K562 (cell line): ENCODE measurements at regions not wholly inside any gene's neighbourhood (a gene's known extent, or its start where the extent isn't known, plus 50 kb on each side); places are given as distances from the start of the nearest gene placed in this dataset.

ENCODE experiments used
- ATF3 ChIP-seq, 2 experiments: fragments of 450-650 bp in 1 of 2; sonication (generic) in 1 of 2; formaldehyde crosslinking in 1 of 2; IDR thresholded peaks in 1 of 2; conservative IDR thresholded peaks in 1 of 2; 2 replicates each; pipeline versions ENCODE4 v1.6.1 to v1.8.1; 2016 to 2023; ENCODE audit warnings: mild to moderate bottlenecking in 2 of 2, moderate library complexity in 2 of 2, inconsistent platforms in 1 of 2, missing genetic modification reagents in 1 of 2
- BACH1 ChIP-seq: fragments of 200-800 bp; sonication (Bioruptor generic); IDR thresholded peaks from 2 replicates; pipeline ENCODE4 v1.6.1; 2016; ENCODE audit warnings: missing genetic modification characterization, missing compliant biosample characterization
- CTBP1 ChIP-seq: fragments of 450-650 bp; IDR thresholded peaks from 2 replicates; pipeline ENCODE4 v1.6.1; 2016; ENCODE audit warnings: borderline replicate concordance
- CTCF ChIP-seq, 3 experiments: IDR thresholded peaks in 2 of 3; conservative IDR thresholded peaks in 1 of 3; 2 replicates each; pipeline ENCODE4 v1.5.1; 2011 to 2012; ENCODE audit warnings: low read length in 3 of 3, mild to moderate bottlenecking in 3 of 3, control low read depth in 2 of 3, improper control_type of control experiment in 1 of 3, inconsistent platforms in 1 of 3, low read depth in 1 of 3, mixed read lengths in 1 of 3, moderate library complexity in 1 of 3; ENCODE audit not compliant: insufficient read depth in 2 of 3
- EP300 ChIP-seq: IDR thresholded peaks from 2 replicates; pipeline ENCODE4 v1.6.1; 2012; ENCODE audit warnings: low read length, improper control_type of control experiment
- HDAC6 ChIP-seq: IDR thresholded peaks from 2 replicates; pipeline ENCODE4 v1.6.1; 2012; ENCODE audit warnings: low read depth, mild to moderate bottlenecking, control low read depth, inconsistent platforms, low read length, moderate library complexity
- NCOA2 ChIP-seq, 2 experiments: fragments of 450-650 bp; IDR thresholded peaks; 2 replicates each; pipeline ENCODE4 v1.6.1; 2018; ENCODE audit warnings: mild to moderate bottlenecking in 2 of 2, moderate library complexity in 1 of 2; ENCODE audit not compliant: partially characterized antibody in 2 of 2
- POLR2AphosphoS5 ChIP-seq: IDR thresholded peaks from 2 replicates; pipeline ENCODE4 v1.6.1; 2011; ENCODE audit warnings: mild to moderate bottlenecking, low read depth, low read length, moderate library complexity; ENCODE audit not compliant: control insufficient read depth, insufficient read depth
- RB1 ChIP-seq: fragments of 450-650 bp; IDR thresholded peaks from 2 replicates; pipeline ENCODE4 v1.6.1; 2017; ENCODE audit warnings: low read depth, mild to moderate bottlenecking
- SMC3 ChIP-seq: conservative IDR thresholded peaks from 2 replicates; pipeline ENCODE4 v1.6.1; 2011; ENCODE audit warnings: low read depth, low read length, improper control_type of control experiment; ENCODE audit not compliant: insufficient read depth
- TCFL5 ChIP-seq: fragments of 250-450 bp; sonication (Bioruptor Pico); conservative IDR thresholded peaks from 2 replicates; pipeline ENCODE4 v1.6.1; 2021; ENCODE audit warnings: mild to moderate bottlenecking, moderate library complexity, matching md5 sums
- ZBTB40 ChIP-seq, 2 experiments: fragments of 450-650 bp in 1 of 2; sonication (generic) in 1 of 2; formaldehyde crosslinking in 1 of 2; IDR thresholded peaks; 2 replicates each; pipeline versions ENCODE4 v1.7.1 to v1.9.0; 2016 to 2022; ENCODE audit warnings: inconsistent platforms in 1 of 2, mild to moderate bottlenecking in 1 of 2, missing genetic modification reagents in 1 of 2
- ZNF12 ChIP-seq: sonication (generic); formaldehyde crosslinking; IDR thresholded peaks from 2 replicates; pipeline ENCODE4 v1.4.0; 2020; ENCODE audit warnings: mild to moderate bottlenecking, missing genetic modification reagents
- ZNF282 ChIP-seq: sonication (generic); formaldehyde crosslinking; IDR thresholded peaks from 2 replicates; pipeline ENCODE4 v1.8.1; 2023; ENCODE audit warnings: missing genetic modification reagents

- TF ChIP-seq CTCF (IDR thresholded peaks at IDR 0.05 in 2 of 3, conservative IDR thresholded peaks at IDR 0.05 in 1 of 3; ENCODE audit: insufficient read depth in 2 of 3, low read depth in 1 of 3, low read length in 3 of 3) (no peak), SMC3 (no peak), POLR2AphosphoS5 (no peak), BACH1 (no peak), CTBP1 (no peak), EP300 (no peak), ATF3 (IDR thresholded peaks at IDR 0.05) (no peak), ATF3 (CRISPR knock-in tag; conservative IDR thresholded peaks at IDR 0.05) (no peak), RB1 (no peak), ZNF12 (CRISPR knock-in tag) (no peak), TCFL5 (CRISPR knock-in tag) (no peak), ZBTB40 (IDR thresholded peaks at IDR 0.05) (no peak), ZBTB40 (CRISPR knock-in tag; IDR thresholded peaks at IDR 0.05) (no peak), ZNF282 (no peak), HDAC6 (no peak), NCOA2 (IDR thresholded peaks at IDR 0.05; ENCODE audit: partially characterized antibody in 2 of 2) (no peak)
Measured at GRCh38 chr13:63208826-63209225, 1793.2 kb upstream of the PCDH20 start.
